NCI-H2171 (cell line): ENCODE measurements at regions not wholly inside any gene's neighbourhood (a gene's known extent, or its start where the extent isn't known, plus 50 kb on each side); places are given as distances from the start of the nearest gene placed in this dataset.
"Not testable (repeated sequence)": the region's sequence is repeated elsewhere in the genome, so short reads cannot be mapped to it uniquely, and the experiment has no call there.

Experiments used
- DNase-seq: peaks from one replicate; lab custom pipeline; 2025; lab: John Stamatoyannopoulos, UW

GRCh38 chr11:67873223-67873622, 130.7 kb downstream of the UNC93B1 start:
- not testable (repeated sequence) for DNase-seq

GRCh38 chr11:67871168-67871567, 132.7 kb downstream of the UNC93B1 start:
- DNase-seq = not testable (repeated sequence)

- DNase-seq = not testable (repeated sequence)
Observed at GRCh38 chr11:67862896-67863295, 141.0 kb downstream of the UNC93B1 start.

GRCh38 chr11:67859513-67860161, 144.3 kb downstream of the UNC93B1 start:
- not testable (repeated sequence) for DNase-seq

GRCh38 chr11:67850747-67851146, 153.2 kb downstream of the UNC93B1 start:
- not testable (repeated sequence) for DNase-seq

GRCh38 chr11:67849766-67850165, 154.1 kb downstream of the UNC93B1 start:
- DNase-seq = not testable (repeated sequence)

GRCh38 chr11:67847896-67848875, 155.7 kb downstream of the UNC93B1 start:
- not testable (repeated sequence) for DNase-seq

GRCh38 chr11:67846303-67846702, 157.6 kb downstream of the UNC93B1 start:
- DNase-seq = not testable (repeated sequence)

GRCh38 chr11:67845296-67845695, 158.6 kb downstream of the UNC93B1 start:
- not testable (repeated sequence) for DNase-seq

GRCh38 chr11:67840599-67840998, 163.3 kb downstream of the UNC93B1 start:
- DNase-seq = not testable (repeated sequence)

GRCh38 chr11:67830152-67830551, 155.7 kb upstream of the ALDH3B2 start:
- DNase-seq = not testable (repeated sequence)

- not testable (repeated sequence) for DNase-seq
Observed at GRCh38 chr11:67826951-67827296, 152.5 kb upstream of the ALDH3B2 start.

- peak; percentile 76 for DNase-seq
Observed at GRCh38 chr11:67826028-67826950, 151.9 kb upstream of the ALDH3B2 start.

GRCh38 chr11:67824861-67825260, 150.4 kb upstream of the ALDH3B2 start:
- DNase-seq = not testable (repeated sequence)

- no peak for DNase-seq
Observed at GRCh38 chr11:67820081-67820480, 145.7 kb upstream of the ALDH3B2 start.

GRCh38 chr11:67817558-67817957, 143.1 kb upstream of the ALDH3B2 start:
- not testable (repeated sequence) for DNase-seq

GRCh38 chr11:67809301-67809700, 134.9 kb upstream of the ALDH3B2 start:
- not testable (repeated sequence) for DNase-seq

GRCh38 chr11:67807896-67808295, 133.5 kb upstream of the ALDH3B2 start:
- DNase-seq = not testable (repeated sequence)

GRCh38 chr11:67806728-67807235, 132.4 kb upstream of the ALDH3B2 start:
- not testable (repeated sequence) for DNase-seq

- DNase-seq = not testable (repeated sequence)
Observed at GRCh38 chr11:67806183-67806582, 131.8 kb upstream of the ALDH3B2 start.
